Mononuclear cell (primary cell): ENCODE measurements at regions not wholly inside any gene's neighbourhood (a gene's known extent, or its start where the extent isn't known, plus 50 kb on each side); places are given as distances from the start of the nearest gene placed in this dataset.

Experiments used
- H3K27me3 ChIP-seq: 2 replicates; pipeline ENCODE4 v1.6.0; 2011; ENCODE audit warnings: low read length, control low read depth; ENCODE audit not compliant: insufficient read depth
- H3K4me1 ChIP-seq: 2 replicates; pipeline ENCODE4 v1.5.1; 2011; ENCODE audit warnings: mild to moderate bottlenecking, low read length, control low read depth; ENCODE audit not compliant: insufficient read depth
- H3K4me3 ChIP-seq: 2 replicates; pipeline ENCODE4 v1.5.1; 2011; ENCODE audit warnings: mild to moderate bottlenecking, low read length, moderate library complexity
- H3K9me3 ChIP-seq: 2 replicates; pipeline ENCODE4 v1.5.1; 2011; ENCODE audit warnings: low read depth, mild to moderate bottlenecking, control low read depth, low read length

GRCh38 chr10:30775779-30776591 is 146.4 kb upstream of the LYZL2 start:
- Histone ChIP-seq H3K9me3 (peaks cover 4% of the 10 kb centered on the region), H3K4me3 (no peak overlapping the region), H3K4me1 (no peaks in the 10 kb centered on the region), H3K27me3 (no peaks in the 10 kb centered on the region)

- Histone ChIP-seq H3K4me1 (no peaks in the 10 kb centered on the region), H3K9me3 (peaks cover 17% of the 10 kb centered on the region), H3K27me3 (no peaks in the 10 kb centered on the region), H3K4me3 (no peak overlapping the region)
Observed at GRCh38 chr10:30774261-30774660, 144.7 kb upstream of the LYZL2 start.

- H3K27me3 ChIP-seq, result no peaks in the 10 kb centered on the region
- peaks cover 17% of the 10 kb centered on the region for H3K9me3 ChIP-seq
- no peaks in the 10 kb centered on the region for H3K4me1 ChIP-seq
- no peak overlapping the region for H3K4me3 ChIP-seq
Observed at GRCh38 chr10:30773501-30773900, 143.9 kb upstream of the LYZL2 start.

- H3K4me3 ChIP-seq, result no peak overlapping the region
- H3K4me1 ChIP-seq, result no peaks in the 10 kb centered on the region
- peaks cover 17% of the 10 kb centered on the region for H3K9me3 ChIP-seq
Observed at GRCh38 chr10:30770816-30771215, 141.3 kb upstream of the LYZL2 start.

GRCh38 chr10:30770229-30770628 is 140.7 kb upstream of the LYZL2 start:
- H3K9me3 ChIP-seq, result peaks cover 17% of the 10 kb centered on the region
- H3K4me3 ChIP-seq, result no peak overlapping the region
- no peaks in the 10 kb centered on the region for H3K4me1 ChIP-seq
- H3K27me3 ChIP-seq, result no peaks in the 10 kb centered on the region

More at GRCh38 chr10:30770816-30771215, 141.3 kb upstream of the LYZL2 start:
- H3K27me3 ChIP-seq, result no peaks in the 10 kb centered on the region

- Histone ChIP-seq H3K4me3 (no peak overlapping the region), H3K9me3 (peaks cover 17% of the 10 kb centered on the region), H3K4me1 (no peaks in the 10 kb centered on the region), H3K27me3 (no peaks in the 10 kb centered on the region)
Observed at GRCh38 chr10:30769361-30769760, 139.8 kb upstream of the LYZL2 start.

- H3K4me3 ChIP-seq, result no peak overlapping the region
- peaks cover 9% of the 10 kb centered on the region for H3K9me3 ChIP-seq
- no peaks in the 10 kb centered on the region for H3K27me3 ChIP-seq
- H3K4me1 ChIP-seq, result peaks cover 7% of the 10 kb centered on the region
Observed at GRCh38 chr10:30765616-30766015, 136.1 kb upstream of the LYZL2 start.

- no peak overlapping the region for H3K4me3 ChIP-seq
- H3K9me3 ChIP-seq, result peaks cover 4% of the 10 kb centered on the region
- peaks cover 7% of the 10 kb centered on the region for H3K4me1 ChIP-seq
- H3K27me3 ChIP-seq, result no peaks in the 10 kb centered on the region
Observed at GRCh38 chr10:30765022-30765615, 135.6 kb upstream of the LYZL2 start.

- Histone ChIP-seq H3K4me3 (no peak overlapping the region), H3K4me1 (peaks cover 7% of the 10 kb centered on the region), H3K27me3 (no peaks in the 10 kb centered on the region), H3K9me3 (no peaks in the 10 kb centered on the region)
Observed at GRCh38 chr10:30763918-30764317, 134.4 kb upstream of the LYZL2 start.

- Histone ChIP-seq H3K9me3 (no peaks in the 10 kb centered on the region), H3K4me1 (peaks cover 7% of the 10 kb centered on the region), H3K4me3 (no peak overlapping the region), H3K27me3 (no peaks in the 10 kb centered on the region)
Observed at GRCh38 chr10:30762620-30763019, 133.1 kb upstream of the LYZL2 start.

- Histone ChIP-seq H3K27me3 (no peaks in the 10 kb centered on the region), H3K9me3 (no peaks in the 10 kb centered on the region), H3K4me3 (no peak overlapping the region), H3K4me1 (peaks cover 7% of the 10 kb centered on the region)
Observed at GRCh38 chr10:30759423-30759822, 129.9 kb upstream of the LYZL2 start.

- H3K4me3 ChIP-seq, result no peak overlapping the region
- no peaks in the 10 kb centered on the region for H3K9me3 ChIP-seq
- H3K27me3 ChIP-seq, result no peaks in the 10 kb centered on the region
- H3K4me1 ChIP-seq, result no peaks in the 10 kb centered on the region
Observed at GRCh38 chr10:30758338-30758737, 128.8 kb upstream of the LYZL2 start.

- Histone ChIP-seq H3K27me3 (no peaks in the 10 kb centered on the region), H3K4me3 (no peak overlapping the region), H3K4me1 (no peaks in the 10 kb centered on the region), H3K9me3 (no peaks in the 10 kb centered on the region)
Observed at GRCh38 chr10:30756896-30757295, 127.3 kb upstream of the LYZL2 start.

- H3K27me3 ChIP-seq, result no peaks in the 10 kb centered on the region
- no peaks in the 10 kb centered on the region for H3K9me3 ChIP-seq
Observed at GRCh38 chr10:30756151-30756550, 126.6 kb upstream of the LYZL2 start.

GRCh38 chr10:30755441-30755953 is 125.9 kb upstream of the LYZL2 start:
- H3K9me3 ChIP-seq, result no peaks in the 10 kb centered on the region
- H3K4me3 ChIP-seq, result no peak overlapping the region
- H3K27me3 ChIP-seq, result no peaks in the 10 kb centered on the region
- H3K4me1 ChIP-seq, result no peaks in the 10 kb centered on the region

More at GRCh38 chr10:30756151-30756550, 126.6 kb upstream of the LYZL2 start:
- no peak overlapping the region for H3K4me3 ChIP-seq
- no peaks in the 10 kb centered on the region for H3K4me1 ChIP-seq
